ENCODE measurements at regions not wholly inside any gene's neighbourhood (a gene's known extent, or its start where the extent isn't known, plus 50 kb on each side); places are given as distances from the start of the nearest gene placed in this dataset.

DNA sequence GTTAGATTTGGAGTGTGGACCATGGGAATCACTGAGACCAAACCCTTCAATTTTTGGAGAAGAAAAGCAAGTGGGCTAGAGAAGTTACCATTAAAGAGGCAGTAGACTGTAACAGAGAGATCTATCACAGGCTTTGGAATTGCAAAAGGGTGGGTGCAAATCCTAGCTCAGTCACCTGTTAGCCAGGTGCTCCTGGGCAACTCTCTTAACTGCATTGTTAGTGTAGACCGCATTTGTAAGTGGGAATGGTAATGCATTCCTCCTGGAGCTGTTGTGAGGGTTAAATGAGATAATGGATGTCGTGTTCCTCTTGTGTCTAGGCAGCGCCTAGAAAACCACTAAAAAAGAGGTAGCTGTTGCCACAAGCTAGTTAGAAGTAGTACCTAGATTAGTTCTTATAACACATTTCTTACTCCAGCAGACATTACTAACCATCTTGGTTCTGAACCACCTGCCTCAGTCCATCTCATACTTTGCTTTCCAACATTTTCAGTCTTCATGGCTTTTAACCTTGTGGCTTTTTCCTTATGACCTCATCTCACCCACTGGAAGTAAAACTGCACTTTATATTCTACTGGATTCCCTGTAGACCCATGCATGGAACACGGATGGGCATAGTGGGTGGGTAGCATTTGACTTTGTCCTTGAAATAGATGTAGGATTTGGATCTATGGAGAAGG, 153.0 kb downstream of the HIPK3 start:
- Histone ChIP-seq H3K4me3 (ENCODE audit: low read length) (no peak overlapping the region), H2AFZ (ENCODE audit: low read length) (no peak overlapping the region), H3K9me3 (ENCODE audit: low read length) (no peaks in the 10 kb centered on the region), H3K27ac (ENCODE audit: low read length) (no peak overlapping the region), H3F3A (ENCODE audit: low read length, unreplicated experiment) (no peaks in the 10 kb centered on the region), H3K27me3 (ENCODE audit: low read length) (no peaks in the 10 kb centered on the region), H3K79me2 (ENCODE audit: low read length) (no peaks in the 10 kb centered on the region), H4K20me1 (ENCODE audit: low read length) (no peaks in the 10 kb centered on the region), H3K36me3 (ENCODE audit: low read depth, low read length) (no peaks in the 10 kb centered on the region), H3K9me2 (replicated peaks; ENCODE audit: low read length) (no peaks in the 10 kb centered on the region), H3K4me1 (ENCODE audit: insufficient read depth, low read length) (no peaks in the 10 kb centered on the region), H3K4me2 (ENCODE audit: low read length) (no peak overlapping the region), H3K9ac (ENCODE audit: low read length) (no peak overlapping the region)
- ChIA-PET CTCF (no interaction called here), POLR2A (ENCODE audit: unreplicated experiment) (no interaction called here)
- ATAC-seq (no peak), DNase-seq (no peak)
- TF ChIP-seq EZH2phosphoT487 (IDR thresholded peaks at IDR 0.05; ENCODE audit: borderline replicate concordance, low read length) (no peak), EZH2 (IDR thresholded peaks at IDR 0.05; ENCODE audit: low read length, unreplicated experiment) (no peak)
- TF ChIP-seq, protein P1, sequence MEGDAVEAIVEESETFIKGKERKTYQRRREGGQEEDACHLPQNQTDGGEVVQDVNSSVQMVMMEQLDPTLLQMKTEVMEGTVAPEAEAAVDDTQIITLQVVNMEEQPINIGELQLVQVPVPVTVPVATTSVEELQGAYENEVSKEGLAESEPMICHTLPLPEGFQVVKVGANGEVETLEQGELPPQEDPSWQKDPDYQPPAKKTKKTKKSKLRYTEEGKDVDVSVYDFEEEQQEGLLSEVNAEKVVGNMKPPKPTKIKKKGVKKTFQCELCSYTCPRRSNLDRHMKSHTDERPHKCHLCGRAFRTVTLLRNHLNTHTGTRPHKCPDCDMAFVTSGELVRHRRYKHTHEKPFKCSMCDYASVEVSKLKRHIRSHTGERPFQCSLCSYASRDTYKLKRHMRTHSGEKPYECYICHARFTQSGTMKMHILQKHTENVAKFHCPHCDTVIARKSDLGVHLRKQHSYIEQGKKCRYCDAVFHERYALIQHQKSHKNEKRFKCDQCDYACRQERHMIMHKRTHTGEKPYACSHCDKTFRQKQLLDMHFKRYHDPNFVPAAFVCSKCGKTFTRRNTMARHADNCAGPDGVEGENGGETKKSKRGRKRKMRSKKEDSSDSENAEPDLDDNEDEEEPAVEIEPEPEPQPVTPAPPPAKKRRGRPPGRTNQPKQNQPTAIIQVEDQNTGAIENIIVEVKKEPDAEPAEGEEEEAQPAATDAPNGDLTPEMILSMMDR (conservative IDR thresholded peaks at IDR 0.05; ENCODE audit: low read depth, low read length): no peak
- intact Hi-C loops (cut with micrococcal nuclease): no loop called here
- BruUV-seq (replicated peaks): no TSS peak

Data from PC-3 (cell line).